ENCODE measurements at regions not wholly inside any gene's neighbourhood (a gene's known extent, or its start where the extent isn't known, plus 50 kb on each side); places are given as distances from the start of the nearest gene placed in this dataset.
"Not testable (repeated sequence)": the region's sequence is repeated elsewhere in the genome, so short reads cannot be mapped to it uniquely, and the experiment has no call there.

- DNase-seq (ENCODE audit: low spot score) (no peak), ATAC-seq (ENCODE audit: insufficient number of reproducible peaks, low FRiP score, low read depth) (no peak)
- TF ChIP-seq, protein P1, sequence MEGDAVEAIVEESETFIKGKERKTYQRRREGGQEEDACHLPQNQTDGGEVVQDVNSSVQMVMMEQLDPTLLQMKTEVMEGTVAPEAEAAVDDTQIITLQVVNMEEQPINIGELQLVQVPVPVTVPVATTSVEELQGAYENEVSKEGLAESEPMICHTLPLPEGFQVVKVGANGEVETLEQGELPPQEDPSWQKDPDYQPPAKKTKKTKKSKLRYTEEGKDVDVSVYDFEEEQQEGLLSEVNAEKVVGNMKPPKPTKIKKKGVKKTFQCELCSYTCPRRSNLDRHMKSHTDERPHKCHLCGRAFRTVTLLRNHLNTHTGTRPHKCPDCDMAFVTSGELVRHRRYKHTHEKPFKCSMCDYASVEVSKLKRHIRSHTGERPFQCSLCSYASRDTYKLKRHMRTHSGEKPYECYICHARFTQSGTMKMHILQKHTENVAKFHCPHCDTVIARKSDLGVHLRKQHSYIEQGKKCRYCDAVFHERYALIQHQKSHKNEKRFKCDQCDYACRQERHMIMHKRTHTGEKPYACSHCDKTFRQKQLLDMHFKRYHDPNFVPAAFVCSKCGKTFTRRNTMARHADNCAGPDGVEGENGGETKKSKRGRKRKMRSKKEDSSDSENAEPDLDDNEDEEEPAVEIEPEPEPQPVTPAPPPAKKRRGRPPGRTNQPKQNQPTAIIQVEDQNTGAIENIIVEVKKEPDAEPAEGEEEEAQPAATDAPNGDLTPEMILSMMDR (IDR thresholded peaks at IDR 0.05): no peak
- Histone ChIP-seq H3K36me3 (no peaks in the 10 kb centered on the region), H3K27me3 (replicated peaks; ENCODE audit: insufficient read depth) (no peaks in the 10 kb centered on the region), H3K9me3 (no peaks in the 10 kb centered on the region), H3K4me3 (no peak overlapping the region), H3K4me1 (ENCODE audit: control insufficient read depth in 1 of 2, low read depth in 2 of 2) (no peaks in the 10 kb centered on the region), H3K27ac (no peak overlapping the region)
Observed at GRCh38 chr7:93663561-93664299, 89.2 kb upstream of the CALCR start.

DNA sequence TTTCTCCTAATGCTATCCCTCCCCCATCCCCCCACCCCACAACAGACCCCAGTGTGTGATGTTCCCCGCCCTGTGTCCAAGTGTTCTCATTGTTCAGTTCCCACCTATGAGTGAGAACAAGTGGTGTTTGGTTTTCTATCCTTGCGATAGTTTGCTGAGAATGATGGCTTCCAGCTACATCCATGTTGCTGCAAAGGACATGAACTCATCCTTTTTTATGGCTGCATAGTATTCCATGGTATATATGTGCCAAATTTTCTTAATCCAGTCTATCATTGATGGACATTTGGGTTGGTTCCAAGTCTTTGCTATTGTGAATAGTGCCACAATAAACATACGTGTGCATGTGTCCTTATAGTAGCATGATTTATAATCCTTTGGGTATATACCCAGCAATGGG, 83.6 kb upstream of the CALCR start:
- not testable (repeated sequence) for ATAC-seq (ENCODE audit: insufficient number of reproducible peaks, low FRiP score, low read depth); H3K27me3 ChIP-seq (replicated peaks; ENCODE audit: insufficient read depth); H3K4me1 ChIP-seq (ENCODE audit: control insufficient read depth in 1 of 2, low read depth in 2 of 2); H3K36me3 ChIP-seq; H3K27ac ChIP-seq; H3K4me3 ChIP-seq; H3K9me3 ChIP-seq; DNase-seq (ENCODE audit: low spot score)

- no peak for DNase-seq (ENCODE audit: low spot score)
- TF ChIP-seq, protein P1 (IDR thresholded peaks at IDR 0.05): no peak
- ATAC-seq (ENCODE audit: insufficient number of reproducible peaks, low FRiP score, low read depth): no peak
- Histone ChIP-seq H3K9me3 (no peaks in the 10 kb centered on the region), H3K4me3 (no peak overlapping the region), H3K4me1 (ENCODE audit: control insufficient read depth in 1 of 2, low read depth in 2 of 2) (no peaks in the 10 kb centered on the region), H3K36me3 (no peaks in the 10 kb centered on the region), H3K27ac (no peak overlapping the region), H3K27me3 (replicated peaks; ENCODE audit: insufficient read depth) (no peaks in the 10 kb centered on the region)
Observed at GRCh38 chr7:93651603-93652159, 77.2 kb upstream of the CALCR start.

GRCh38 chr7:93646538-93646937, 72.0 kb upstream of the CALCR start:
- H3K27ac ChIP-seq: no peak overlapping the region
- H3K4me1 ChIP-seq (ENCODE audit: control insufficient read depth in 1 of 2, low read depth in 2 of 2): no peaks in the 10 kb centered on the region
- H3K36me3 ChIP-seq: no peaks in the 10 kb centered on the region
- TF ChIP-seq, protein P1 (IDR thresholded peaks at IDR 0.05): no peak
- no peak overlapping the region for H3K4me3 ChIP-seq
- H3K9me3 ChIP-seq: no peaks in the 10 kb centered on the region
- H3K27me3 ChIP-seq (replicated peaks; ENCODE audit: insufficient read depth): no peaks in the 10 kb centered on the region
- ATAC-seq (ENCODE audit: insufficient number of reproducible peaks, low FRiP score, low read depth) (no peak), DNase-seq (ENCODE audit: low spot score) (no peak)

GRCh38 chr7:93636276-93636675, 61.8 kb upstream of the CALCR start:
- no peak overlapping the region for H3K27ac ChIP-seq
- no peaks in the 10 kb centered on the region for H3K36me3 ChIP-seq
- no peaks in the 10 kb centered on the region for H3K4me1 ChIP-seq (ENCODE audit: control insufficient read depth in 1 of 2, low read depth in 2 of 2)
- no peak for ATAC-seq (ENCODE audit: insufficient number of reproducible peaks, low FRiP score, low read depth)
- no peak for DNase-seq (ENCODE audit: low spot score)
- TF ChIP-seq, protein P1 (IDR thresholded peaks at IDR 0.05): no peak
- no peak overlapping the region for H3K4me3 ChIP-seq
- H3K9me3 ChIP-seq: no peaks in the 10 kb centered on the region
- H3K27me3 ChIP-seq (replicated peaks; ENCODE audit: insufficient read depth): no peaks in the 10 kb centered on the region

All from thoracic aorta (tissue), 2 donors.